ENCODE measurements at regions not wholly inside any gene's neighbourhood (a gene's known extent, or its start where the extent isn't known, plus 50 kb on each side); places are given as distances from the start of the nearest gene placed in this dataset.

- Histone ChIP-seq H3K27ac (ENCODE audit: low read depth in 2 of 2, low read length in 2 of 2) (no peak overlapping the region), H3K4me3 (ENCODE audit: low read length in 3 of 3) (no peak overlapping the region), H3K9ac (ENCODE audit: low read length in 3 of 3) (no peak overlapping the region), H3K9me3 (ENCODE audit: control insufficient read depth in 2 of 3, insufficient read depth in 1 of 3, low read length in 3 of 3) (no peaks in the 10 kb centered on the region), H3K27me3 (ENCODE audit: control insufficient read depth, insufficient read depth, low read length) (no peaks in the 10 kb centered on the region), H3K4me1 (ENCODE audit: control insufficient read depth in 2 of 3, insufficient read depth in 2 of 3, low read depth in 1 of 3, low read length in 3 of 3) (no peaks in the 10 kb centered on the region), H3K36me3 (ENCODE audit: control insufficient read depth in 2 of 3, insufficient read depth in 3 of 3, low read length in 3 of 3) (no peaks in the 10 kb centered on the region)
- FAIRE-seq (no peak), DNase-seq (no peak)
- intact Hi-C loops (cut with DNase I), result no loop called here
- TF ChIP-seq CTCF (IDR thresholded peaks at IDR 0.05; ENCODE audit: borderline replicate concordance, extremely low read depth, insufficient read depth), result no peak
Measured at GRCh38 chr11:93032580-93032979, 63.1 kb downstream of the MTNR1B start.

- no peak for FAIRE-seq
- no peak for TF ChIP-seq CTCF (IDR thresholded peaks at IDR 0.05; ENCODE audit: borderline replicate concordance, extremely low read depth, insufficient read depth)
- no peak overlapping the region for H3K27ac ChIP-seq (ENCODE audit: low read depth in 2 of 2, low read length in 2 of 2)
Measured at GRCh38 chr11:93033093-93033492, 63.6 kb downstream of the MTNR1B start.

GRCh38 chr11:93034031-93034722, 64.7 kb downstream of the MTNR1B start:
- intact Hi-C loops (cut with DNase I), result no loop called here
- no peak overlapping the region for H3K4me3 ChIP-seq (ENCODE audit: low read length in 3 of 3)
- TF ChIP-seq CTCF (IDR thresholded peaks at IDR 0.05; ENCODE audit: borderline replicate concordance, extremely low read depth, insufficient read depth), result no peak
- no peaks in the 10 kb centered on the region for H3K9me3 ChIP-seq (ENCODE audit: control insufficient read depth in 2 of 3, insufficient read depth in 1 of 3, low read length in 3 of 3)
- no peak overlapping the region for H3K9ac ChIP-seq (ENCODE audit: low read length in 3 of 3)
- FAIRE-seq, result no peak
- H3K27ac ChIP-seq (ENCODE audit: low read depth in 2 of 2, low read length in 2 of 2), result no peak overlapping the region
- no peaks in the 10 kb centered on the region for H3K36me3 ChIP-seq (ENCODE audit: control insufficient read depth in 2 of 3, insufficient read depth in 3 of 3, low read length in 3 of 3)
- no peaks in the 10 kb centered on the region for H3K4me1 ChIP-seq (ENCODE audit: control insufficient read depth in 2 of 3, insufficient read depth in 2 of 3, low read depth in 1 of 3, low read length in 3 of 3)
- no peaks in the 10 kb centered on the region for H3K27me3 ChIP-seq (ENCODE audit: control insufficient read depth, insufficient read depth, low read length)
- no peak for DNase-seq

More at GRCh38 chr11:93033093-93033492, 63.6 kb downstream of the MTNR1B start:
- Histone ChIP-seq H3K9me3 (ENCODE audit: control insufficient read depth in 2 of 3, insufficient read depth in 1 of 3, low read length in 3 of 3) (no peaks in the 10 kb centered on the region), H3K27me3 (ENCODE audit: control insufficient read depth, insufficient read depth, low read length) (no peaks in the 10 kb centered on the region), H3K4me1 (ENCODE audit: control insufficient read depth in 2 of 3, insufficient read depth in 2 of 3, low read depth in 1 of 3, low read length in 3 of 3) (no peaks in the 10 kb centered on the region), H3K9ac (ENCODE audit: low read length in 3 of 3) (no peak overlapping the region), H3K36me3 (ENCODE audit: control insufficient read depth in 2 of 3, insufficient read depth in 3 of 3, low read length in 3 of 3) (no peaks in the 10 kb centered on the region), H3K4me3 (ENCODE audit: low read length in 3 of 3) (no peak overlapping the region)
- no peak for DNase-seq
- intact Hi-C loops (cut with DNase I), result no loop called here

GRCh38 chr11:93034723-93035039, 65.2 kb downstream of the MTNR1B start:
- Histone ChIP-seq H3K27ac (ENCODE audit: low read depth in 2 of 2, low read length in 2 of 2) (no peak overlapping the region), H3K4me3 (ENCODE audit: low read length in 3 of 3) (no peak overlapping the region), H3K27me3 (ENCODE audit: control insufficient read depth, insufficient read depth, low read length) (no peaks in the 10 kb centered on the region), H3K36me3 (ENCODE audit: control insufficient read depth in 2 of 3, insufficient read depth in 3 of 3, low read length in 3 of 3) (no peaks in the 10 kb centered on the region), H3K4me1 (ENCODE audit: control insufficient read depth in 2 of 3, insufficient read depth in 2 of 3, low read depth in 1 of 3, low read length in 3 of 3) (no peaks in the 10 kb centered on the region), H3K9ac (ENCODE audit: low read length in 3 of 3) (no peak overlapping the region), H3K9me3 (ENCODE audit: control insufficient read depth in 2 of 3, insufficient read depth in 1 of 3, low read length in 3 of 3) (no peaks in the 10 kb centered on the region)
- intact Hi-C loops (cut with DNase I), result no loop called here
- TF ChIP-seq CTCF (IDR thresholded peaks at IDR 0.05; ENCODE audit: borderline replicate concordance, extremely low read depth, insufficient read depth), result no peak
- no peak for FAIRE-seq
- no peak for DNase-seq
